HG03460 (cell line): ENCODE measurements at regions not wholly inside any gene's neighbourhood (a gene's known extent, or its start where the extent isn't known, plus 50 kb on each side); places are given as distances from the start of the nearest gene placed in this dataset.
"Not testable (repeated sequence)": the region's sequence is repeated elsewhere in the genome, so short reads cannot be mapped to it uniquely, and the experiment has no call there.

ENCODE experiments used
- ATAC-seq: cut with Tn5 transposase; IDR thresholded peaks from one replicate; pipeline ENCODE4 v1.9.1; 2021; ENCODE audit not compliant: unreplicated experiment

DNA sequence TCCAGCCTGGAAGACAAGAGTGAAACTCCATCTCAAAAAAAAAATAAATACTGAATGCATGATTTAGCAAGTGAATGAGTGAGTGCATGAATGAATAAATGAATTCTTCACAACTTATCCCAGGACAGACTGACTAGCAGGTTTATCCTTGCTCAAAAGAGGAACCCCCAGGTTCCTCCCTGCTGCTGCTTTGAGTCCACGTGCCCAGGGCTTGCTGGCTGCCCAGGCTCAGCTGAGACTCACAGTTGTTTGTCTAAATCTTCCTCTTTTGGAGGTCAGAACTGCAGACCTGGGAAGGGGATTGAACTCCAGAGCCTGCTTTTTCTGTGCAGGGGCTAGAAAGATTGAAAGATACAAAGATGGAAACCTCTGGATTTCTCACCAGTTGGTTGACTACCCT, 117.4 kb upstream of the TMEM45B start:
- ATAC-seq = no peak

DNA sequence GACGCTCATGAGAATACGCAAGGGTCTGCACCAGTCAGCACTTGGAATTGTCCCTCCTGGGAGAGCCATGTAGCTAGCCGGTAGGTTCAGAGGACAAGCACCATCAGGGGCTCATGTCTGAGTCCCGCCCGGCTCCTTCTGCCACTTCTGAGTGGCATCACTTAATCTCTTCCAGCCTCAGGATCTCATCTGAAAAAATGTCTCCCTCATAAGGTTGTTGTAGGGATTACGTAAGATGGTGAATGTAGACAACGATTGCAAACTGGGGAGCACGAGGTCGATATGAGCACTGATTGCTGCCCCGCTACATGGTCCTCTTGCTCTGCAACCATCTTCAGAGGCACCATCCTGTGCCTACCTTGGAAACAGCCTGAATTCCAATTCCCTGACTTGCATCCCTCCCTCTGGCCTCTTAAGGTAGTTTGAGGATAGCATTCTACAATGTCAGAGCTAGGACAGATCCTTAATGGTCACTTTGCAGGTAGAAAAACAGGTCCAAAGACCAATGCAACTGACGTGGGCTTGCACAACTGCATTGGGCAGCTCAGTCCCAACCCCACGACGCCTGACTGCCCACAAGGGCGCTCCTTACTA, 115.8 kb upstream of the TMEM45B start:
- ATAC-seq = no peak

GRCh38 chr11:129700701-129701100, 114.9 kb upstream of the TMEM45B start:
- ATAC-seq = no peak

GRCh38 chr11:129701706-129702105, 113.9 kb upstream of the TMEM45B start:
- ATAC-seq = no peak

- no peak for ATAC-seq
Observed at GRCh38 chr11:129702410-129703398, 112.9 kb upstream of the TMEM45B start.

DNA sequence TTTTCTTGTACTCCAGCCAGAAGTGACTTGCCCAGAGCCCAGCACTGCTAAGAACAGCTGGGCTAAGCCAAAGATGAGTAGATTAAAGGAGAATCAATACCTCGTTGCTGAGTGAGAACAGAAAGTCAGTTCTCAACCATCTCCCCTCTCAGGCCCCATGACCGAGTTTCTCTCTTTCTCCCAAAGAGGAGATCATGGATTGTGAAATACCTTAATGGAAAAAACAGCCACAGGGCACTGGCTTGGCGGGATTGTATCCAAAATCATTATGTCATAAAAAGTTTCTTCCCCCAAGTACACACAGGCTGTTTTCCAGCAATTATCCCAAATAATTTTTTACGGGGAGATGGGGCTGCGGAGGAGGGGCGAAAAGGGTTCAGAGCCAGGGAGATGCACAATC, 111.8 kb upstream of the TMEM45B start:
- ATAC-seq = no peak

DNA sequence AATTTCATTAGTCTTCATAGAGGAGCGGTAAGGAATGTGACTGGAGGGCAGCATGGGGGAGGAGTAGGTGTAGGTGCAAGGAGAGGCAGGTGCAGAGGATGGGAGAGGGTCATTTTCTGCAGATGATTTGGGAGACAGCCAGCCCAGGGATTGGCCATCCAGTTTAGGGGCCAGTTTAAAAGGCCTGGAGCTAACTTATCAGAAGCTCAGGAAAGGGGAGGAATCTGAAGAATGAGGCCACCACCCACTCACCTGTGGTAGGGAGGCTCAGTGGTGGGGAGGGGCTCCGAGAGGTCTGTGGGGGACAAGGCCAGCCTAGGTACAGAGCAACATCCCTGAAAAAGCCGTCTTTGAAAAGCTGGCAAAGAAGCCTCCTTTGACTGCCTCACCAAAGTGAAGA, 110.8 kb upstream of the TMEM45B start:
- ATAC-seq = no peak

DNA sequence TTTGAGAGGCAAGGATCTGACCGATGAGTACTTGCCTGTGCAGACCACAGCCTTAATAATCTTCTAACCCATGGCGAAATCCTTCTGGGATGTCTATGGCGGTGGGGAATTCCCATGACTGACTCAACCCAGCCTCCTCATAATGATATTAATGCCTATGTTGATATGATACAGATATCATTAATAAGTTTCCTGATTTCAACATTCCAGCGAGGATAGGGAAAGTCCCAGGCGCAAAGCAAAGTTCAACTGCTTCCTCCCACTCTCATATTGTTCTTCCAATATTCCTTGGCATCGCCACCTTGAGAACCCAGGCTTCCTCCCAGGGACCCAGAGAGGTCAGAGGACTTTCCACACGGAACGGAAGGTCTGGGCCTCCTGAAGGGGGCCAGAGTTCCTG, 110.3 kb upstream of the TMEM45B start:
- no peak for ATAC-seq

DNA sequence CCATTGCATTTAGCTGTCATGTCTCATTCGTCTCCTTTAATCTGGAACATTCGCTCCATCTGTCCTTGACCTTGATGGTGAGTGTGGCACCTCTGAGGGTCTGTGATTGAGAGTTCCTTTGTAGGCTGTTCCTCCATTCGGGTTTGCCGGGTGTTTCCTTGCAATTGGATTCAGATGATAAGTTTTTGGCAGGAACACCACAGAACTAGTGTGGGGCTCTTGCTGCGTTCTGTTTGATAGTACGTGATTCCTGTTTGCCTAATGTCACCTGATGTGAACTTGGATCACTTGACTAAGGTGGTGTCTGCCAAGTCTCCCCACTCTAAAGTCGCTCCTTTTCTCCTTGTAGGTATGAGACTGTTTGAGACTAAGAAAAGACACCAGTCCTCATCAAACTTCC, 109.7 kb upstream of the TMEM45B start:
- ATAC-seq = no peak

DNA sequence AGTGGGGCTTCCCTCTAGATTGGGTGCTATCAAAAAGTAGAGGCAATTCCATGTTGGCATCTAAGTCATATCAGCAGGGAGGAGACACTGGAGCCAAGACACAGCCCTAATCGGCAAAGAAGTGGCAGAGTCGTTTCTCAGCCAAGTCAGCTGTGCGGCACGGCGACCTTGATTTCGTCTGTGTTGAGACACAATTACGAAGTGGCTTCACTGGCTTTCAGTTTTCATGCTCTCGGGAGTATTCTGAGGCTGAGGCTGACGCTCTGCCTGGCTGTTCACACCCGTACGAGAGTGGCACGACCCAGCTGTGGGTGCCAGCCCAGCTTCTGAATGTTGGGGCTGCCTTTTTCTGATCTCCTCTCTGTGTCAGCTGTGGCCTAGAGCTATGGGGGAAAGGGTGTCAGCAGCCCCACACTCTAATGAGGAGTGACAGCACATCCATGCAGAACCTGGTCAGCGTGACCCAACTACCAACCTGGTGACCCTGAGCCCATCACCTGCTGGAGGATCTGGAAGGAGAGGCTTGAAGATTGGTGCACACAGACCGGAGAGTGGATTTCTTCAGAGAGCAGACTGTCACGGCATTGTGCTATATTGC, 105.7 kb upstream of the TMEM45B start:
- ATAC-seq = no peak

GRCh38 chr11:129710423-129710822, 105.2 kb upstream of the TMEM45B start:
- ATAC-seq = no peak

DNA sequence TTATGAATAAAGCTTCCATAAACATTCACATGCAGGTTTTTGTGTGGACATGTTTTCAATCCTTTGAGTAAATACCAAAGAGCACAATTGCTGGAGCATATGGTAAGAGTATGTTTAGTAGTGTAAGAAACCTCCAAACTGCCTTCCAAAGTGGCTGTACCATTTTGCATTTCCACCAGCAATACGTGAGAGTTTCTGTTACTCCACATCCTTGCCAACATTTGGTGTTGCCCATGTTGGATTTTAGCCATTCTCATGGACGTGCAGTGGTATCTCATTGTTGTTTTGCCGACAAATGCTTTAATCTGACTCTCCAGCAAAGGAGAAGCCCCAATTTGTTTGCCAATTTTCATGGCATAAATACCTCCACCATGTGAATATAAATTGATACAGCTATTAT, 103.9 kb upstream of the TMEM45B start:
- ATAC-seq = no peak

- ATAC-seq = not testable (repeated sequence)
Observed at GRCh38 chr11:129712486-129713240, 103.0 kb upstream of the TMEM45B start.

DNA sequence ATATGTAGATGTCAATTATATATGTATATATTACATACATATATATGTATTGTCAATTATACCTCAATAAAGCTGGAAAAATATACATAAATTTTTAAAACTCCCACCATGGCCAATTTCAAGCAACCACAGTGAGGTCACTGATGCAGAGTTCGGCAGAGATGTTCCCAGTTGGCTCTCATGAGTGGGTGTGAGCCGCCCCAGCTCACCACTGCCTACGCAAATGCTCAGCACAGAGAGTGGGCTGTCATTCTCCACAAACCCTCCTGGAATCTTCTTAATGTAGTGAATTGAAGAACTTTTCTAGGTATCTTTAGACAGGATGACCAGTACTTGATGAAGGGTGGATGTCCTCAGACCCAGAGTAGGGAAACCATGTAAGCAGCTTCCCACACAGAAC, 96.6 kb upstream of the TMEM45B start:
- no peak for ATAC-seq

- ATAC-seq = no peak
Observed at GRCh38 chr11:129720156-129720555, 95.5 kb upstream of the TMEM45B start.

DNA sequence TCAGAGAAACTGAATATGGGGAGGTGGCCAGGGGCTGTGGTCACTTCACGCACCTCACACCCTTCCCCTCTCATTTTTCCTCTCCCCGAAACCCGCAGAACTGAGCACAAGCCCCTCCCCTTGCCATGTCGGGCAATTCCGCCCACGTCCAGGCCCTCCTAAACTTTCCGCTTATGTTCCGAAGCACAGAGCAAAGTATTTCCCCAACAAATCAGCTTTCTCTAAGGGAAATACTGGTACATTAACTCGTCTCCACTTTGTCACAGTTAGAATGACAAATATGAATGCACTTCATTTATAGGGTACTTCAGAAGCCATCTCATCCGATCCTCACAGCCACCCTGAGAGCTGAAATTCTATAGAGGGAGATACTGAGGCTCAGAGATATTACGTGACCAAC, 94.7 kb upstream of the TMEM45B start:
- no peak for ATAC-seq

DNA sequence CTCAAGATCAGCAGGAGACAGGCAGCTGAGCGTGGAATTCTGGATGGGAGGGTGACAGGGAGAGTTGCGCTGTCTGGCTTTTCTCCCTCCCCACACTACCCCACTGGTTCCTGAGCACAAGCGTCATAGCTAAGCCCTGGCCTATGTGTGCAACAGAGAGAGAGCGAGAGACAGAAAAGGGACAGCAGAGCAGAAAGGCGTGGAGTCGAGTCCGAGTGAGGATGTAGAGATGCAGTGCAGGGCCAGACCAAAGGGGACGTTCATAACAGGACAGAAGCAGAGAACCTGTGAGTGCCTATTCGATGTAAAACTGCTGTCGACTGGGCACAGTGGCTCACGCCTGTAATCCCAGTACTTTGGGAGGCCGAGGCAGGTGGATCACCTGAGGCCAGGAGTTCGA, 94.0 kb upstream of the TMEM45B start:
- no peak for ATAC-seq

DNA sequence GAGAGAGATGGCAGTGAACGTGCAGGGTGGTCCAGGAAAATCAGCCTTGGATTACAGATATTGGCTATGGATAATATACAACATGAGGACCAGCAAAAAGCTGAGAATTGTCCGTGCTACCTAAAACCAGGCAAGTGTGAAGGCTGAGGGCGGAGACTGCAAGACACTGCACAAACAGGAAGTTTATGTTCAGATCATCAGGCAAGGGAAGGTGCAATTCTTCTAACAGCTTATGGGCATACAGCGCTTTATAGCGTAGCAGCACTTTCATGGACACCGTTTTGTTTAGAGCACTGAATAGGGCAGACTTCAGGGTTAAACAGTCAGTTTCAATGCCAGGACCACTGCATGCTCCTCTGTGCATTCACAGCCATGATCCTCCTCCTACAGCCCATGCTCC, 93.1 kb upstream of the TMEM45B start:
- no peak for ATAC-seq

DNA sequence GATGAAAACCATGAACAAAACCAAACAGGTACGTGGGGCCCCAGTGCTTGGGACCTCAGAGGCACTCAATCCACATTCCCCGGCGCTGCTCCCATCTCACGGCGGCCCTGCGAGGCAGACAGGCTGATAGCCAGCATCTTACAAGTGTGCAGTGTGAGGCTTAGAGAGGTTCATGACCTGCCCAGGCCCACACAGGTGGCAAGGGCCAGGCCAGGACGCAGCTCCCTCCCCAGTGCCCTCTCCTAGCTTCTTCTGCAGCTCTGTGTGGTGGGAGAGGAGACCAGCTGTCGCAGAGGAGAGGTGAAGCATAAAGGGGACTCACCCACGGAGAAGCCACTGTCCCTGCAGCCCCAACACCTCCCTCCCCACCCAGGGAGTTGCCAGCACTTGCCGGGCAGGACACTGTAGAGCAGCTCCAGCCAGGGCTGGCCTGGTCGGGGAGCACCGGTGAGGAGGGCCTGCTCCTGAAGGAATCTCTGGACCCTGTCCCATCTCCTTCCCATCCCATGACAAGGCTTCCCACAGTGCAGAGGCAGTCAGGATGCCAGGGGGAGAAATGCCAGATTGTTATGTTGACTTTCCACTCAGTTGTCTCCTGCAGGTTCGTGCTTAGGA, 92.4 kb upstream of the TMEM45B start:
- no peak for ATAC-seq

DNA sequence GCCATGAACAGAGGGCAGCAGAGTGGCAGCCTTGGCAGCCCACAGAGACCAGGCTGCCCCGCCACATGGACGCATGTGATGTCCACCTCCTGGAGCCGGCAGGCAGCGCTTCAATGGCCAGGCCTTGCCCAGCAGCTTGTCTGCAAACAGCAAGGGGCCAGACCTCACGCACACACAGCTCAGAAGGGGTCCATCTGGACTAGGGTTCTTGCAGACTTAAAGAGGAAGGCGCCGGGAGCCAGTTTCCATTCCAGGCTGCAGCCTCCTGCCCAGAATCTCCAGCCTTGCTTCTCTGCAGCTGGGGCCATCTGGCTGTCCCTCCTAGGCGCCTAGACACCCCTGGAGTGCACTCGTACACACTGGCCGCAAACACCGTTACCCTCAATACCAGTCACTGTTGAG, 91.9 kb upstream of the TMEM45B start:
- no peak for ATAC-seq

GRCh38 chr11:129724866-129725265, 90.8 kb upstream of the TMEM45B start:
- no peak for ATAC-seq
